GM13976 (cell line): ENCODE measurements at regions not wholly inside any gene's neighbourhood (a gene's known extent, or its start where the extent isn't known, plus 50 kb on each side); places are given as distances from the start of the nearest gene placed in this dataset.

Experiments
- DNase-seq: peaks from one replicate; pipeline ENCODE4 v3.0.0; 2012; ENCODE audit warnings: low spot score
- in situ Hi-C: fragments of 300-500 bp; cut with MboI; formaldehyde crosslinking; loops from one replicate; pipeline ENCODE4 v1.12.0; 2022; ENCODE audit warnings: low sequenced_read_pairs, mixed read lengths, inconsistent platforms; ENCODE audit not compliant: unreplicated experiment
- TF ChIP-seq, protein P1 (sequence below): IDR thresholded peaks from 2 replicates; pipeline ENCODE4 v1.5.1; 2012; ENCODE audit warnings: borderline replicate concordance, mild to moderate bottlenecking; ENCODE audit not compliant: insufficient read depth; ENCODE audit errors: extremely low read depth, missing control alignments, control extremely low read depth

DNA sequence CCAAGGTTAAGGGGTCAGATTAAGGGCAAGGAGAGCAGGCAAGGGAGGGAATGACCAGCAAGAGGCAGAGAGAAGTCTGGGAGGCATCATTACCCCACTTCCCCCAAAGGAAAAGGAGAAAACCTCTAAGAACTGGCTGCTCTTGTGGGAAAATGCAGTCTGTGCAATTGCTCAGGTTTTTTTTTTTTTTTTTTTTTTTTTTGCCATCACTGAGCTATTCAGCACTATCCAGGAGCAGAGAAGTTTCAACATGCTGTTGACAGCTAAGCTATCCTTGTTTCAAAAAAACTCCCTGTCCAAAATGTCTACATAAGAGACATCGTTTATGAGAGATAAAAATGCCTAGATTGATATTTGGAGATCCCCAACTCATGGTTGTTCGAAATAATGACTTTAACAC lies 345.4 kb downstream of the TDRD15 start:
- TF ChIP-seq, protein P1, sequence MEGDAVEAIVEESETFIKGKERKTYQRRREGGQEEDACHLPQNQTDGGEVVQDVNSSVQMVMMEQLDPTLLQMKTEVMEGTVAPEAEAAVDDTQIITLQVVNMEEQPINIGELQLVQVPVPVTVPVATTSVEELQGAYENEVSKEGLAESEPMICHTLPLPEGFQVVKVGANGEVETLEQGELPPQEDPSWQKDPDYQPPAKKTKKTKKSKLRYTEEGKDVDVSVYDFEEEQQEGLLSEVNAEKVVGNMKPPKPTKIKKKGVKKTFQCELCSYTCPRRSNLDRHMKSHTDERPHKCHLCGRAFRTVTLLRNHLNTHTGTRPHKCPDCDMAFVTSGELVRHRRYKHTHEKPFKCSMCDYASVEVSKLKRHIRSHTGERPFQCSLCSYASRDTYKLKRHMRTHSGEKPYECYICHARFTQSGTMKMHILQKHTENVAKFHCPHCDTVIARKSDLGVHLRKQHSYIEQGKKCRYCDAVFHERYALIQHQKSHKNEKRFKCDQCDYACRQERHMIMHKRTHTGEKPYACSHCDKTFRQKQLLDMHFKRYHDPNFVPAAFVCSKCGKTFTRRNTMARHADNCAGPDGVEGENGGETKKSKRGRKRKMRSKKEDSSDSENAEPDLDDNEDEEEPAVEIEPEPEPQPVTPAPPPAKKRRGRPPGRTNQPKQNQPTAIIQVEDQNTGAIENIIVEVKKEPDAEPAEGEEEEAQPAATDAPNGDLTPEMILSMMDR, result no peak
- in situ Hi-C loops, result no loop called here

DNA sequence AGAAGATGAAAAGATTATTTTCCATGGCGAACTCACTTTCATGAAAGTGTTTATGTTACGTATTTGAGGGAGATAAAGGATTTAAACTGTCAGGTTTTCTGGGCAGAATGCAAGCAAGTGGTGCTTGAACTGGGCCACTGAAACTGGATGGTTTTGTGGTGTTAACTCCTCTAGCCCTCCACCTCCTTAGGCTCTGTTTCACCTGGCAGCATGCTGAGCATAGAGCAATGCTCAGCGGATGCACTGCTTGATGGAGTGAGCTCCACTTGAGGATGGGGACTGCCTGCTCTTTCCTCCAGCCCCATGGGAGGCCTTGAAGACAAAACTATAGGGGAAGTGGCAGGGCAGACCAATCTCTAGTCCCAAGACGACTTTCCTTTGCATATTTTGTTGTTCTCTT lies 345.8 kb downstream of the TDRD15 start:
- no peak for DNase-seq
- in situ Hi-C loops, result no loop called here
- TF ChIP-seq, protein P1, result no peak

More for the DNA sequence above, 345.4 kb downstream of the TDRD15 start:
- no peak for DNase-seq

DNA sequence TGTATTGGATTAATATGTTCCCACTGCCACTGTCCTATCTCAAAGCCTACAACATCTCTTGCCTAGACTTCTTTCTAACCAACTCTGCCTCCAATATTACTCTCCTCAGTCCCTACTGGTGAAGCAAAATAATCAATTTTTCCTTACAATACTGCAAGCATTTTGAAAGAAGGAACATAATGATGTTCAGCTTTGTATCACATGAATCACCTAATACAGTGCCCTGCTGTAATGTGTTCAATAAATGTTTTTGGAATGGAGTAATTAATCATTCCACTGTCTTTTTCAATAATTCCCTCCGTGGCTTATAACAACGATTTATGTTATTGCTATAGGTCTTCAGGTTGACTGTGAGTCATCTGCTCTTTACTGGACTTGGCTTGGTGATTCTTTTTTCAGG lies 356.4 kb downstream of the TDRD15 start:
- TF ChIP-seq, protein P1, result no peak
- in situ Hi-C loops, result no loop called here
- no peak for DNase-seq

DNA sequence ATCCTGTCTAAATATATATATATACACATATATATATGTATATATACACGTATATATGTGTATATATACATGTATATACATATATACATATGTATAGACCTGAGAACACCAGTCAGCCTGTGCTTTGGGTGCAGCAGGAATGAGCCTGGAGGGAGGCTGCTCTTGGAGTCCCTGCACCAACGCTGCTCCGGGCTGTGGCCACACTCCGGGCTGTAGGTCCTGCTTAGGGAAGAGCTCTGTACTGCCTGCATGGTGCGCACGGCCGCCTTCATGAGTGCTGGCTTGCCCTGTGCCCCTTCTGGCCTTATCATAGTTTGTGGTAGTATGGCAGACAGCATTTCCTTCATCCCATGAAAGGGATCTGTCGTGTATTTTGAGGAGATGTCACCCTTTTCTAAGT lies 360.9 kb downstream of the TDRD15 start:
- in situ Hi-C loops, result no loop called here
- no peak for DNase-seq

DNA sequence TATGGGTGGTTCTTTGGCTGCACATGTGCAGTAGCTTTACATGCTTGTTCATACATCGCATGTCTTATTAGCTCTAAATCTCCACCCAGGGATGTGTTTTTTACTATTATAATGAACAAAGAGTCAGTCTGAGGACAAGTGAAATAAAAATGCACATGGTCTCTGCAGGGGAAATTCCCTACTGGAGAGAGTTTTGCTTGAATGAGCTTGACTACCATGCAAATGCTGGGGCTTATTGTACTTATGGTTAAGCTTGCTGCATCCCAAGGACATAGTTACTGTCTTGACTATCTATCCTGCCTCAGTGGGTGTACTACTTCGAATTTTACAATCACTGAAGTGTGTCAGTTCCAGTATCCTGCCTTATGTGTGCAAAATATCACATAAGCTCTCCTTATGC lies 362.7 kb downstream of the TDRD15 start:
- TF ChIP-seq, protein P1, result no peak
- in situ Hi-C loops, result no loop called here
- no peak for DNase-seq

More for the DNA sequence above, 360.9 kb downstream of the TDRD15 start:
- TF ChIP-seq, protein P1, result no peak

DNA sequence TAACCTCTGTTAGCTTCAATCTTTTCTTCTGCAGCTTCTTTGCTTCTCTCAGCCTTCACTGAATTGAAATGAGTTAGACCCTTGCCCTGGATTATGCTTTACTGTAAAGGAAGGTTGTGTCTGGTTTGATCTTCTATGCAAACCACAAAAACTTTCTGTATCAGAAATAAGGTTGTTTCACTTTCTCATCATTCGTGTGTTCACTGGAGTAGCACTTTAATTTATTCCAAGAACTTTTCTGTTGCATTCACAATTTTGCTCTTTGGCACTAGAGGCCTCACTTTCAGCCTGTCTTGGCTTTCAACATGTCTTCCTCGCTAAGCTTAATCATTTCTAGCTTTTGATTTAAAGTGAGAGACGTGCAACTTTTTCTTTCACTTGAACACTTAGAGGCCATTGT lies 365.3 kb downstream of the TDRD15 start:
- DNase-seq, result no peak
- in situ Hi-C loops, result no loop called here
- TF ChIP-seq, protein P1, result no peak

DNA sequence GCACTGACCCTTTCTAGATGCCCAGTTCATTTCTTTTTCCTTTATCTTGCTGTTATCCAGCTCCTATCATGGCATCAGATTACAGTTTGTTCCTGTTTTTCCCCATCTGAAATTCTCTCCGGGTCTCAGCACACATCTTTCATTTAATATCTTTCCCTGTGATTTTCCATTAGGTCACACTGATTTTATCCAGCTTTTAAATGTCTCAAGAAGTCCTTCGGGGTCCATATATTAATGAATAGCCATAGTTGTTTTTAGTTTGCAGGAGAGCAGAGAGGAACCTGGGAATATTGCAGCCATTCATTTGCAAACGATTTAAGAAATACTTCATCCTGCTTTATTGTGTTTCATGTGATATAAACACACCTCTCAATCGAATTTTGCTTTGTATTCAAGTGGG lies 374.2 kb downstream of the TDRD15 start:
- TF ChIP-seq, protein P1, result no peak
- no peak for DNase-seq
- in situ Hi-C loops, result no loop called here
